ENCODE measurements at regions not wholly inside any gene's neighbourhood (a gene's known extent, or its start where the extent isn't known, plus 50 kb on each side); places are given as distances from the start of the nearest gene placed in this dataset.

- POLR2A ChIA-PET: no interaction called here
- Histone ChIP-seq H3K4me1 (ENCODE audit: control insufficient read depth, insufficient read depth, low read length) (no peaks in the 10 kb centered on the region), H3K27ac (ENCODE audit: extremely low read depth, low read depth, low read length) (no peak overlapping the region), H3K36me3 (ENCODE audit: control insufficient read depth in 2 of 2, insufficient read depth in 1 of 2, low read length in 2 of 2) (no peaks in the 10 kb centered on the region), H3K9me3 (ENCODE audit: control insufficient read depth, insufficient read depth, low read depth, low read length) (no peaks in the 10 kb centered on the region), H3K4me3 (ENCODE audit: low read depth, low read length) (no peak overlapping the region)
- TF ChIP-seq ZNF76 (tag by site-specific recombination; IDR thresholded peaks at IDR 0.05; ENCODE audit: borderline replicate concordance, low read depth): no peak
- no peak for TF ChIP-seq ZNF37A (tag by site-specific recombination; IDR thresholded peaks at IDR 0.05)
- TF ChIP-seq ZNF10 (tag by site-specific recombination; IDR thresholded peaks at IDR 0.05): no peak
- TF ChIP-seq, protein P1, sequence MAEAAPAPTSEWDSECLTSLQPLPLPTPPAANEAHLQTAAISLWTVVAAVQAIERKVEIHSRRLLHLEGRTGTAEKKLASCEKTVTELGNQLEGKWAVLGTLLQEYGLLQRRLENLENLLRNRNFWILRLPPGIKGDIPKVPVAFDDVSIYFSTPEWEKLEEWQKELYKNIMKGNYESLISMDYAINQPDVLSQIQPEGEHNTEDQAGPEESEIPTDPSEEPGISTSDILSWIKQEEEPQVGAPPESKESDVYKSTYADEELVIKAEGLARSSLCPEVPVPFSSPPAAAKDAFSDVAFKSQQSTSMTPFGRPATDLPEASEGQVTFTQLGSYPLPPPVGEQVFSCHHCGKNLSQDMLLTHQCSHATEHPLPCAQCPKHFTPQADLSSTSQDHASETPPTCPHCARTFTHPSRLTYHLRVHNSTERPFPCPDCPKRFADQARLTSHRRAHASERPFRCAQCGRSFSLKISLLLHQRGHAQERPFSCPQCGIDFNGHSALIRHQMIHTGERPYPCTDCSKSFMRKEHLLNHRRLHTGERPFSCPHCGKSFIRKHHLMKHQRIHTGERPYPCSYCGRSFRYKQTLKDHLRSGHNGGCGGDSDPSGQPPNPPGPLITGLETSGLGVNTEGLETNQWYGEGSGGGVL (tag by site-specific recombination; IDR thresholded peaks at IDR 0.05): no peak
- TF ChIP-seq ZNF292 (tag by site-specific recombination; IDR thresholded peaks at IDR 0.05; ENCODE audit: borderline replicate concordance, low read depth): no peak
- TF ChIP-seq, protein P2, sequence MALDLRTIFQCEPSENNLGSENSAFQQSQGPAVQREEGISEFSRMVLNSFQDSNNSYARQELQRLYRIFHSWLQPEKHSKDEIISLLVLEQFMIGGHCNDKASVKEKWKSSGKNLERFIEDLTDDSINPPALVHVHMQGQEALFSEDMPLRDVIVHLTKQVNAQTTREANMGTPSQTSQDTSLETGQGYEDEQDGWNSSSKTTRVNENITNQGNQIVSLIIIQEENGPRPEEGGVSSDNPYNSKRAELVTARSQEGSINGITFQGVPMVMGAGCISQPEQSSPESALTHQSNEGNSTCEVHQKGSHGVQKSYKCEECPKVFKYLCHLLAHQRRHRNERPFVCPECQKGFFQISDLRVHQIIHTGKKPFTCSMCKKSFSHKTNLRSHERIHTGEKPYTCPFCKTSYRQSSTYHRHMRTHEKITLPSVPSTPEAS (tag by site-specific recombination; IDR thresholded peaks at IDR 0.05): no peak
- TF ChIP-seq, protein P3, sequence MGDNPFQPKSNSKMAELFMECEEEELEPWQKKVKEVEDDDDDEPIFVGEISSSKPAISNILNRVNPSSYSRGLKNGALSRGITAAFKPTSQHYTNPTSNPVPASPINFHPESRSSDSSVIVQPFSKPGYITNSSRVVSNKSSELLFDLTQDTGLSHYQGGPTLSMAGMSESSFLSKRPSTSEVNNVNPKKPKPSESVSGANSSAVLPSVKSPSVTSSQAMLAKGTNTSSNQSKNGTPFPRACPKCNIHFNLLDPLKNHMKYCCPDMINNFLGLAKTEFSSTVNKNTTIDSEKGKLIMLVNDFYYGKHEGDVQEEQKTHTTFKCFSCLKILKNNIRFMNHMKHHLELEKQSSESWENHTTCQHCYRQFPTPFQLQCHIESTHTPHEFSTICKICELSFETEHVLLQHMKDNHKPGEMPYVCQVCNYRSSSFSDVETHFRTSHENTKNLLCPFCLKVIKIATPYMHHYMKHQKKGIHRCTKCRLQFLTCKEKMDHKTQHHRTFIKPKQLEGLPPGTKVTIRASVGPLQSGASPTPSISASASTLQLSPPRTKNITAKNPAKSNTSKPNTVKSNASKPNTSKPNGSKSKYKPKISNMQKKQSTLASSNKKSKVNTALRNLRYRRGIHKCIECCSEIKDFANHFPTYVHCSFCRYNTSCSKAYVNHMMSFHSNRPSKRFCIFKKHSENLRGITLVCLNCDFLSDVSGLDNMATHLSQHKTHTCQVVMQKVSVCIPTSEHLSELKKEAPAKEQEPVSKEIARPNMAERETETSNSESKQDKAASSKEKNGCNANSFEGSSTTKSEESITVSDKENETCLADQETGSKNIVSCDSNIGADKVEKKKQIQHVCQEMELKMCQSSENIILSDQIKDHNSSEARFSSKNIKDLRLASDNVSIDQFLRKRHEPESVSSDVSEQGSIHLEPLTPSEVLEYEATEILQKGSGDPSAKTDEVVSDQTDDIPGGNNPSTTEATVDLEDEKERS (tag by site-specific recombination; IDR thresholded peaks at IDR 0.05): no peak
- TF ChIP-seq ZNF626 (tag by site-specific recombination; IDR thresholded peaks at IDR 0.05): no peak
- no peak for TF ChIP-seq REPIN1 (tag by site-specific recombination; IDR thresholded peaks at IDR 0.05; ENCODE audit: low read depth)
- TF ChIP-seq ZNF623 (tag by site-specific recombination; IDR thresholded peaks at IDR 0.05): no peak
- no peak for TF ChIP-seq ZNF223 (tag by site-specific recombination; IDR thresholded peaks at IDR 0.05)
- TF ChIP-seq ZNF26 (tag by site-specific recombination; IDR thresholded peaks at IDR 0.05): no peak
- no peak for TF ChIP-seq ZNF274 (IDR thresholded peaks at IDR 0.05; ENCODE audit: low read length)
- TF ChIP-seq ZNF274 (tag by site-specific recombination; IDR thresholded peaks at IDR 0.05; ENCODE audit: borderline replicate concordance): no peak
- CTCF ChIA-PET: no interaction called here
Observed at GRCh38 chr2:52897511-52898044, 870.0 kb upstream of the CHAC2 start.

GRCh38 chr2:52895726-52896340 lies 871.8 kb upstream of the CHAC2 start:
- no peak for TF ChIP-seq REST (tag by site-specific recombination; IDR thresholded peaks at IDR 0.05)
- no peak overlapping the region for H3K27ac ChIP-seq (ENCODE audit: extremely low read depth, low read depth, low read length)
- CTCF ChIA-PET: no interaction called here
- POLR2A ChIA-PET: no interaction called here
- no peak overlapping the region for H3K4me3 ChIP-seq (ENCODE audit: low read depth, low read length)
- no peaks in the 10 kb centered on the region for H3K4me1 ChIP-seq (ENCODE audit: control insufficient read depth, insufficient read depth, low read length)
- no peaks in the 10 kb centered on the region for H3K9me3 ChIP-seq (ENCODE audit: control insufficient read depth, insufficient read depth, low read depth, low read length)
- H3K36me3 ChIP-seq (ENCODE audit: control insufficient read depth in 2 of 2, insufficient read depth in 1 of 2, low read length in 2 of 2): no peaks in the 10 kb centered on the region
